ENCODE measurements at regions not wholly inside any gene's neighbourhood (a gene's known extent, or its start where the extent isn't known, plus 50 kb on each side); places are given as distances from the start of the nearest gene placed in this dataset.

GRCh38 chr16:51951668-51952298, 595.2 kb downstream of the TOX3 start:
- TF ChIP-seq RAD21 (CRISPR knock-in tag; IDR thresholded peaks at IDR 0.05): no peak
- no peak for TF ChIP-seq KAT7 (CRISPR knock-in tag; IDR thresholded peaks at IDR 0.05; ENCODE audit: borderline replicate concordance)
- no peak for TF ChIP-seq FOXC1 (CRISPR knock-in tag; IDR thresholded peaks at IDR 0.05; ENCODE audit: borderline replicate concordance)
- TF ChIP-seq ZNF263 (CRISPR knock-in tag; IDR thresholded peaks at IDR 0.05): no peak
- no peak for TF ChIP-seq ZNF224 (CRISPR knock-in tag; IDR thresholded peaks at IDR 0.05)
- no peak for TF ChIP-seq CTCF (CRISPR knock-in tag; IDR thresholded peaks at IDR 0.05)
- no peak for TF ChIP-seq FOXP1 (IDR thresholded peaks at IDR 0.05)
- no peak for TF ChIP-seq FOXP1 (CRISPR knock-in tag; IDR thresholded peaks at IDR 0.05)
- no peak for TF ChIP-seq TBL1XR1 (IDR thresholded peaks at IDR 0.05; ENCODE audit: borderline replicate concordance, low read length, partially characterized antibody)
- no peak for TF ChIP-seq ADNP (CRISPR knock-in tag; IDR thresholded peaks at IDR 0.05)
- TF ChIP-seq ZNF335 (CRISPR knock-in tag; IDR thresholded peaks at IDR 0.05): no peak
- TF ChIP-seq MNT (IDR thresholded peaks at IDR 0.05): no peak
- no peak for TF ChIP-seq MYC (CRISPR knock-in tag; IDR thresholded peaks at IDR 0.05; ENCODE audit: borderline replicate concordance)
